ENCODE measurements at regions not wholly inside any gene's neighbourhood (a gene's known extent, or its start where the extent isn't known, plus 50 kb on each side); places are given as distances from the start of the nearest gene placed in this dataset.
"Not testable (repeated sequence)": the region's sequence is repeated elsewhere in the genome, so short reads cannot be mapped to it uniquely, and the experiment has no call there.

- DNase-seq = not testable (repeated sequence)
Observed at GRCh38 chr7:63856466-63856865, 142.2 kb upstream of the ZNF722 start.

- no peak for DNase-seq
Observed at GRCh38 chr7:63867127-63867526, 131.5 kb upstream of the ZNF722 start.

GRCh38 chr7:63874242-63874641, 124.4 kb upstream of the ZNF722 start:
- not testable (repeated sequence) for DNase-seq

DNA sequence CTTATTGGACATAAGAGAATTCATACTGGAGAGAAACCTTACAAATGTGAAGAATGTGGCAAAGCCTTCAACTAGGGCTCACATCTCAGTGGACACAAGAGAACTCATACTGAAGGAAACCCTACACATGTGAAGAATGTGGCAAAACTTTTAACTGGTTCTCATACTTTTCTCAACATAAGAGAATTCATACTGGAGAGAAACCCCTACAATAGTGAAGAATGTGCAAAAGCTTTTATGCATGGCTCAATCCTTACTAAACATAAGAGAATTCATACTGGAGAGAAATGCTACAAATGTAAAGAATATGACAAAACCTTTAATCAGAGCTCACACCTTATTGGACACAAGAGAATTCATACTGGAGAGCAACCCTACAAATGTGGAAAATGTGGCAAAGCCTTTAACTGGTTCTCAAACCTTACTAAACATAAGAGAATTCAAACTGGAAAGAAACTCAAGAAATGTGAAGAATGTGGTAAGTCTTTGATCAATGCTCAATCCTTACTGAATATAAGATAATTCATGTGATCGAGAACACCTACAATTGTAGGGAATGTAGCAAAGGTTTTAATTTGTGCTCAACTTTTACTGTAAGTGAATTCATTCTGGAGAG, 121.8 kb upstream of the ZNF722 start:
- DNase-seq = no peak

DNA sequence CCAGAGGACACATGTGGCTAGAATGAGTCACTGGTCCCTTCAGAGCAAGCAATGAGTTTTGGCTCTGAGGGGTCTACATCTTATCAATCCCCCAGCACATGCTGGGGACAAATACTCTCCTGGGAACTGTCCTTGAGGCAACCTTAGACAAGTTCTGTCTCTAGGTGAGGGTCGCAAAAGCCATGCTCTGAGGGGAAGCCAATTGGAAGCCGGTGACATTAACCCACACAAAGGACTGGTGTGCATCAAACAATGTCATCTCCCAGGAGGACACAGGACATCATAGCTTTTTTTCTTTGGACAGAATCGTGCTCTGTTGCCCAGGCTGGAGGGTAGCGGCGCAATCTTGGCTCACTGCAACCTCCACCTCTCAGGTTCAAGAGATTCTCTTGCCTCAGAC, 111.6 kb upstream of the ZNF722 start:
- DNase-seq = no peak

DNA sequence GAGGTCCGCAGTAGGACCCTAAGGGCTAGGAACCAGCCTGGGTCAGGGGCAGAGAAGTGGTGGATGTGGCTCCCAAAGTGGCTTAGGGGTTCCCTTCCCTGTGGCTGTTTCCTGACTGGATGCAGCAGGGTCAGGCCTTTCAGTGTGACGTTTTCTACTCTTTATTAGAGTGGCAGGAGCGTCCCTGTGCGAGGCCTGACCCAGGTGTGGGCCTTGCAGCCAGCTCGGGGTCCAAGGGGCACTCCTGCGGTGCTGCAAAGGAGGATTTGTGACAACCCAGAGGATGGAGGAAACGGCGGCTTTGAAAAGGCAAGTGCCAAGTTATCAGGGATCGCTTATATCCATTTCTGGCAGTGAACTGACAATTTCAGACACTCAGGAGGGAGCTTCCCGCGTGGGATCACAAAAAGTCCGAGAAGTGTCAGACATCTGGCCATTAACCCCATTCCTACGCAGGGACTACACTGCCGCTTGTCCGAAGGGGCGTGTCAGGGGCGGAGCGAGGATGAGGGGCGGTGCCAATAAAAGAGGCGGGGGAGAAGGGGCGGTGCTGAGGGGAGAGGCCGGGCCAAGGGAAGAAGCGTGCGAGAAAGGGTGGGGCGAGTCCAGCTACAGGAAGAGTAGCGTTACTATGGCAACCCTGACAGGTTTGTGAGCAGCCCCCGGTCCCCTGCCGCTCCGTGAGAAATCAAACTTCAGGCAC, 98.8 kb upstream of the ZNF722 start:
- DNase-seq = peak; percentile 33 to 80 (median 72)

- peak; percentile 72 to 86 (median 77) for DNase-seq
Observed at GRCh38 chr7:63900394-63901203, 98.0 kb upstream of the ZNF722 start.

GRCh38 chr7:63901204-63901506, 97.5 kb upstream of the ZNF722 start:
- not testable (repeated sequence) for DNase-seq

GRCh38 chr7:63918986-63919385, 79.7 kb upstream of the ZNF722 start:
- DNase-seq = no peak

DNA sequence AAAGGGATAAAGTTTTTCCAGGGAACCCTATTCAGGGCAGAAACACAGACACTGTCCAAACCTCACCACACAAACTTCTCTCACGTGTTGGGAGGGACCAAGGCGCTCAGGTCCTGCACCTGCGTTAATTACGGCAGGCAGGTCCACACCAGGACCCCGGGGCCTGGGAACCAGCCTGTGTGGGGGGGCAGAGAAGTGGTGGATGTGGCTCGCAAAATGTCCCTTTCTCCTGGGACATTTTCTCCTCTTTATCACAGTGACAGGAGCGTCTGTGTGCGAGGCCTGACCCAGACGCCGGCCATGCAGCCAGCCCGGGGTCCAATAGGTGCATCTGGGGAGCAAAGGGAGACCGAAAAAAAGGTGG, 73.4 kb upstream of the ZNF722 start:
- DNase-seq = no peak

- DNase-seq = peak; percentile 67 to 91 (median 78)
Observed at GRCh38 chr7:63925626-63926460, 72.8 kb upstream of the ZNF722 start.

DNA sequence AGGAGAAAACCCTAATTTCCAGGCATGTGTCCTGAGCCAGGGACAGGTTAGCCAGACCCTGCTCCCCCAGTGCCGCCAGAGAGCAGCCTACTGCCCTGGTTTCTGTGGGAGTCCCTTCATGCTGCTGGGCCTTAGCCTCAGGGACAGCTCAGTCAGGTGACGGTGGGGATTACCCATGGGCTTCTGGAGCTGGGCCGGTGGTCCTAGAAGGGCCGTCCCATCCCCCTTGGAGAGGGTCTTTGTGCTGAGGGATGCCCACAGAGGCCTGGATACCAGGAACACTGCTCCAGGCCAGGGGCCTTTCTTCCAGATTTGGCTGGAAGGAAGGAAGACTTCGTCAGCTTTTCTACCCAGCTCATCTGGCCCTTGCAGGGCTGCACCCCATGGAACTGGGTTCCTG, 71.4 kb upstream of the ZNF722 start:
- DNase-seq = no peak

- no peak for DNase-seq
Observed at GRCh38 chr7:63931057-63931600, 67.5 kb upstream of the ZNF722 start.

GRCh38 chr7:63931985-63932577, 66.6 kb upstream of the ZNF722 start:
- no peak for DNase-seq

Data from activated naive CD4-positive, alpha-beta T cell (primary cell).